GM18517 (cell line): ENCODE measurements at regions not wholly inside any gene's neighbourhood (a gene's known extent, or its start where the extent isn't known, plus 50 kb on each side); places are given as distances from the start of the nearest gene placed in this dataset.
"Not testable (repeated sequence)": the region's sequence is repeated elsewhere in the genome, so short reads cannot be mapped to it uniquely, and the experiment has no call there.

Experiments
- ATAC-seq: cut with Tn5 transposase; IDR thresholded peaks from one replicate; pipeline ENCODE4 v1.9.1; 2021; ENCODE audit warnings: mild to moderate bottlenecking, moderate library complexity; ENCODE audit not compliant: unreplicated experiment

DNA sequence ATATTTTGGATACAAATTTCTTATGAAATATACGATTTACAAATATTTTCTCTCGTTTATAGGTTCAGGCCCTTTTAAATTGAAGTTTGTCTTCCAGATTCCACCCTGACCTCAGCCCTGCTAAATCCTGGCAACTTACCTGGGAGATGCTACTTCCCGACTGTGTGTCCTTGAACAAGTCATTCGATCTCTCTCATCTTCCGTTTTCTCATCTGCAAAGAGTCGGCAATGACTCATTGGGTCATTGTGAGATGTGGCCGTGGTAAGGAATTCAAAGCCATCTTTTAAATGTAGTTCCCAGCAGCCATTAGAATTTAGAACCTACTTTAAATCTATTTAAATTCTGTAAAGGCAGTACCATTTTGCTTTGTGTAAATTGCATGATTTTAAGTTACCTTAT lies 72.5 kb downstream of the LHX2 start:
- ATAC-seq: no peak

DNA sequence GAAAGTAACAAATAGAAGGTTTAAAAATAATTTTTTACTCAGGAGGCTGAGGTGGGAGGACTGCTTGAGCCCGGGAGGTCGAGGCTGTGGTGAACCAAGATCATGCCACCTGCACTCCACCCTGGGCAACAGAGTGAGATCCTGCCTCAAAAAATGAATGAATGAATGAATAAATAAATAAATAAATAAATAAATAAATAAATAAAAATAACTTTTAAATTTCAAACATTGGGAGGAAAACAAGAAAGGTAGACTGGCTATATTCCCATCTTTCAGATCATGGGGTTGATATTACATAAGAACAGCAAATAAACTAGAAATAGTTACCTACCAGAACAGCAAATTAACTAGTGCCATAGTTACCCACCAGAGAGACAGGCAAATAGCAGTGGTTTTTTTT lies 75.7 kb downstream of the LHX2 start:
- ATAC-seq: no peak

DNA sequence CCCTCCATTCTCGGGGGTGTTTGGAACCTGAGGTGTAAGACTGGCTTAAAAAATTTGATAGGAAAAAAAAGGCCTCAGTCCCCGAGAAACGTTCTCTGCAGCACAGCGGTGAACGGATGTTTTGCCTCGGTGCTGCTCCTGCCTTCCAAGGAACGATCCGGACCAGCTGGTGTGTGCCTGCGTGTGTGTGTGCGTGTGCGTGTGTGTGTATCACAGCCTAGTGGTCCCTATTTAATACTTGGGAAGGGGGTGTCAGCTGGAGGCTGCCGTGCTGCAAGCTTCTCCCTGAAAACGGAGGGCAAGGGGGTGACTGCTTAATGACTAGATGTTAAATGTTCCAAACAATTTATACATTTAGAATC lies 76.9 kb downstream of the LHX2 start:
- ATAC-seq: no peak

- peak; percentile 63 for ATAC-seq
Measured at GRCh38 chr9:124089631-124090488, 78.3 kb downstream of the LHX2 start.

DNA sequence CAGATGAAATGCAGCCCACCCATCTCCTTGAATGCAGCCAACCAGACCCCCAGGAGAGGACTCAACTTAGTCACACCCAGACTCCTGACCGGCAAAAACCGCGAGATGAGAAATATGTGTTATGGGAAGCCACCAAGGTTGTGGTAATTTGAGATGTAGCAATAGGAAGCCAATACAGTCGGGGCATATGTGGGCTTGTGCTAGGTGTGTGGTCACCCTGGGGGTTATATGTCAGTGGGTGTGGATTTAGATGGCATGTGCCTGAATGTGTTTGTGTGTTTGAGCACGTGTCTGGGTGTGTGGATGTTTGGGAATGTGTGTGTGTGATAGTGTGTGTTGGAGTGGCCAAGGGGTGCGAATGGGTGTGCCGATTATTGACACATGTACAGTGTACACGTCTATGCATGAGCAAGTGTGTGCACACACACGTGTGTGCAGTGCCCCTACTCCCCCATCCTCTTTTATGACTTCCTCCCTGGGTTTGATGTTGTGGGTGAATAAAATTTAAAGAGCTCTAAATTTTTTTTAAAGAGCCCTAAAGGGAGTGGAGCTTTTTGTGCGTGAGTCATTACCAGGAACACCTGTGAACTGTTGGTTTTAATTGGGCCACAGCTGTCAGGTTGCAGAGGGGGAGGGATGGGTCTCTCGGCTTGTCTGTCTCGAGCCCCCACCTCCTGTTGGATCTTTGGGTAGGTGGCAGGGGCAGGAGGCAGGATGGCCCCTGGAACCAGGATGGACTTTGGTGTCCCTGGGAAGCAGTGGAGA lies 86.8 kb downstream of the LHX2 start:
- no peak for ATAC-seq

DNA sequence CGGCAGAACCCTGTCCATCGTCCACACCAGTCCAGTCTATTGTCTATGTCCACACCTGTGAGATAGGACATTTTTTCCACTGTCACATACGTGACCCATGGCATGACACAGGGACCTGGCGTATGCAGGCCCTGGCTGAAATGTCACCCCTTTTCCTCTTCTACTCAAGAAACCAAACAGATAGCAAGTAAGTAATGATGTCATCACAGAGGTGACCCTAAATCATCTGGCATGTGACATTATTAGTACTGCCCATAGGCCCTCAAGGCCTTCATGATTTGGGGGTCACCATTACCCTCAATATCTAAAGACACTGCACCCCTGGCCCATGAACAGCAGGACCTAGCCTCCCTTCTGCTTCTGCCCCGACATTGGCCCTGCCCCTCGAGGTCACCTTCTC lies 88.3 kb downstream of the LHX2 start:
- ATAC-seq: no peak

DNA sequence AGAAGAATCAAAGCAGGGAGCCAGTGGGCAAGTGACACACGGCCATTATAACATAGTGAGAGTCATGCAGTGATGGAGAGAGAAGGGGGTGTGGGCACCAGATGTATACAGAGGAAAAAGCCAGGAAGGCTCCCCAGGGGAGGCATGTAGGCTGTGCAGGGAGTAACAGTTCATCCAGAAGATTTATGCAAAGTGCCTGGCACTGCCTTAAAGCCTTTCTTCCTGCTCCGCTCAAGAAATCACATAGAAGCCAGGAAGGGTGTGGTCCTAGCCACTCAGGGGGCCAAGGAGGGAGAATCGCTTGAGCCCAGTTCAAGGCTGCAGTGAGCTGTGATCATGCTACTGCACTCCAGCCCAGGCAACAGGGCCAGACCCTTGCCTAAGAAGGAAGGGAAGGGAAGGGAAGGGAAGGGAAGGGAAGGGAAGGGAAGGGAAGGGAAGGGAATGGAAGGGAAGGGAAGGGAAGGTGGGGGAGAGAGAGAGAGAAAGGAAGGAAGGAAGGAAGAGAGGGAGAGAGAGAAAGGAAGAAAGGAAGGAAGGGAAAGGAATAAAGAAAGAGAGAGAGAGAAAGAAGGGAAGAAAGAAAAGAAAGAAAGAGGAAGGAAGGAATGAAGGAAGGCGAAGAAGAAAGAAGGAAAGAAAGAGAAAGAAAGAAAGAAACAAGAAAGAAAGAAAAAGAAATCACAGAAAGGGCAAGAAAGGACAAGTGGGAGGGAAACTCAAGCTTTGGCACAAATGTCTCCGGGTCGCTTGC lies 89.8 kb downstream of the LHX2 start:
- ATAC-seq: no peak

- no peak for ATAC-seq
Measured at GRCh38 chr9:124101969-124102345, 90.4 kb downstream of the LHX2 start.

DNA sequence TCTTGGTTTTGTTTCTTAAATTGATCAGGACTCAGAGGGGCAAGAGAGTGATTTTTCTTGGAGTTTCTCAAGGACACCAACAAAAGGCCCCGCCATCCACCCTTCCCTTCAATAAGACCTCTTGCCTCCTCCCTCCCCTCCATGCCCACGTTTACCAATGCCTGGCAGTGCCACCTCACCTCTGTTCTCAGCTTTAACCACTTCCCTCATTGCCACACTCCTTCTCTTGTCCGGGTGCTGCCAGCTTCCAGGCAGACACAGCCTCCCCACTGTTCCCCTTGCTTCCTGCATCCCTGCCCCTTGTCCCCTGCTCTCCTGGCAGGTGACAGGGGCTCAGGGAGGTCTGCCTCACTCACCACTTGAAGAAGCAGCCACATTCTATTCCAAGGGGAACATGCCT lies 90.8 kb downstream of the LHX2 start:
- no peak for ATAC-seq

GRCh38 chr9:124105266-124105665 lies 93.7 kb downstream of the LHX2 start:
- ATAC-seq: no peak

GRCh38 chr9:124108216-124108615 lies 96.6 kb downstream of the LHX2 start:
- no peak for ATAC-seq

GRCh38 chr9:124110307-124110915 lies 98.8 kb downstream of the LHX2 start:
- ATAC-seq: no peak

DNA sequence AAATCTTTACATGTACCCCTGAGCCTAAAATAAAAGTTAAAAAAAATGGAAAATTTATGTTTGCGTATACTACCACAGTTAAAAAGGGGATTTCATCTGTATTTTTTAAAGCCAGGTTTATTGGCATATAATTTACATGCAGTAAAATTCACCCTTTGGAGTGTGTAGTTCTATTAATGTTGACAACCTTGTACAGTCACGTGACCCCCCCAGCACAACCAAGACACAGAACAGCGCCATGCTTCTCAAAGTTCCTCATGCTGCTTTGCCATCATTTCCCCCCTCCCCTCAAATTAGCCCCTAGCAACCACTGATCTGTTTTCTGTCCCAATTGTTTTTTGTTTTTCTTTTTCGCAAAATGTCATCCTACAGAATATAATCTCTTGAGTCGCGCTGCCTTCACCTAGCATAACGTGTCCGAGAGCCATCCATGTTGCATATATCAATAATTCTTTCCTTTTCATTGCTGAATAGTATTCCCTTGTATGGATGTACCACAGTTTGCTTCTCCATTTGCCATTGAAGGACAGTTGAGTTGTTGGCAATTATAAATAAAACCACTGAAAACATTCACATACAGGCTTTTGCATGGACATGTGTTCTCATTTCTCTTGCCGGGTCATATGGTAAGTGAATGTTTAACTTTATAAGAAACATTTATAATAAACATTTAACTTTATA lies 105.3 kb downstream of the LHX2 start:
- ATAC-seq: no peak

- ATAC-seq: no peak
Measured at GRCh38 chr9:124118894-124119293, 107.3 kb downstream of the LHX2 start.

- no peak for ATAC-seq
Measured at GRCh38 chr9:124120272-124120671, 108.7 kb downstream of the LHX2 start.

- no peak for ATAC-seq
Measured at GRCh38 chr9:124121725-124122124, 110.2 kb downstream of the LHX2 start.

GRCh38 chr9:124122321-124122720 lies 110.8 kb downstream of the LHX2 start:
- ATAC-seq: no peak

DNA sequence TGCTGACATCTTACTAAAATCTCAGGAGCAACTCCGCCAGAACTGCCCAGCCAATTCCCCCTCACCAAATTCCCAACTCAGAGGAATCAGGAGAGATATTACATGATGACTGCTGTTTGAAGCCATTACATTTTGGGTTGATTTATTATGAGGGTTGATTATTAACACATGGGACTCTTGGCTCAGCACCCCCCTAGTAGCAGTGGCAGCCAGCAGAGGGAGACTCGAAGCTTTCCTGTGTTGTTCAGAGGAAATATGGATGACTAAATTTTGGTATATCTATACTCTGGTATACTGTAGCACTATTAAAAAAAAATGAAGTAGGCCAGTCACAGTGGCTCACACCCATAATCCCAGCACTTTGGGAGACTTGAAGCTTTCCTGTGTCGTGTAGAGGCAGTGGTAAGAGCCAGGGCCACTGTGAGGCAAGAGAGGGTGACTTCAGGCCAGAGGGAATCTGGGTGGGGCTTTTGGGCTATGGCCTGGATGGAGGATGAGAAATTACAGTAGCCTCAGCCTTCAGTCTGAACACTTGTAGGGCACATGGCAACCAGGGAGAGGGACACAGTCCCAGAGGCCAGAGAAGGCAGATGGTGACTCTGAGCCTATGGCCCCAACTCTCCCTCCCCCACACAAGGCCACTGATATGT lies 111.4 kb downstream of the LHX2 start:
- ATAC-seq: no peak

DNA sequence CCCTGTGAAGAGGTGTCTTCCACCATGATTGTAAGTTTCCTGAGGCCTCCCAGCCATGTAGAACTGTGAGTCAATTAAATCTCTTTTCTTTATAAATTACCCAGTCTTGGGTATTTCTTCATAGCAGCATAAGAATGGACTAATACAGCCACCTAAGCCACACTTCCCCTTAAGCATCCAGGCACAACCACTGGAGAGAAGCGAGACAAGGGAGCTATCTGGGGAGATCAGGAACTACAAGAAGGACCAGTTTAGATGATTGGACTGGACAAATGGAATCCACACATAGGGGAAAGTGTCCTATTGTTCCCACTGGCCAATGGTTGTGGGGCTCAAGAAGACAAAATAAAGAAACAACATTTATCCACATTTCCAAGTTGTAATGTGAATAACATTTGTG lies 112.1 kb downstream of the LHX2 start:
- not testable (repeated sequence) for ATAC-seq
